WTC11 (cell line): ENCODE measurements at regions not wholly inside any gene's neighbourhood (a gene's known extent, or its start where the extent isn't known, plus 50 kb on each side); places are given as distances from the start of the nearest gene placed in this dataset.

ENCODE experiments used
- CTCF ChIP-seq: fragments of 200-600 bp; IDR thresholded peaks from 2 replicates; pipeline ENCODE4 v1.8.0; 2022; ENCODE audit warnings: antibody characterized with exemption
- ELF4 ChIP-seq: sonication (generic); formaldehyde crosslinking; IDR thresholded peaks from 2 replicates; pipeline ENCODE4 v1.8.1; 2022; ENCODE audit warnings: low read depth, mild to moderate bottlenecking, moderate library complexity, missing genetic modification reagents
- ESRRA ChIP-seq: sonication (generic); formaldehyde crosslinking; IDR thresholded peaks from 2 replicates; pipeline ENCODE4 v1.8.1; 2022; ENCODE audit warnings: mild to moderate bottlenecking, missing genetic modification reagents, borderline replicate concordance
- FOXP1 ChIP-seq: sonication (generic); formaldehyde crosslinking; IDR thresholded peaks from 2 replicates; pipeline ENCODE4 v1.8.0; 2022; ENCODE audit warnings: missing genetic modification reagents, mild to moderate bottlenecking, moderate library complexity, borderline replicate concordance
- NR3C1 ChIP-seq: sonication (generic); formaldehyde crosslinking; conservative IDR thresholded peaks from 2 replicates; pipeline ENCODE4 v1.8.1; 2023; ENCODE audit warnings: low read depth, mild to moderate bottlenecking, missing genetic modification reagents
- PREB ChIP-seq: sonication (generic); formaldehyde crosslinking; IDR thresholded peaks from 2 replicates; pipeline ENCODE4 v1.8.1; 2022; ENCODE audit warnings: mild to moderate bottlenecking, missing genetic modification reagents, moderate library complexity, borderline replicate concordance
- TCF7 ChIP-seq: sonication (generic); formaldehyde crosslinking; IDR thresholded peaks from 2 replicates; pipeline ENCODE4 v1.8.0; 2022; ENCODE audit warnings: mild to moderate bottlenecking, low read depth, missing genetic modification reagents, moderate library complexity
- ZMAT4 ChIP-seq: fragments of 250-450 bp; sonication (Bioruptor Pico); IDR thresholded peaks from 2 replicates; pipeline ENCODE4 v1.9.0; 2021; ENCODE audit warnings: mild to moderate bottlenecking
- ZNF263 ChIP-seq: sonication (generic); formaldehyde crosslinking; IDR thresholded peaks from 2 replicates; pipeline ENCODE4 v1.8.1; 2022; ENCODE audit warnings: low read depth, mild to moderate bottlenecking, moderate library complexity, missing genetic modification reagents
- ZNF396 ChIP-seq: fragments of 250-450 bp; sonication (Bioruptor Pico); IDR thresholded peaks from 2 replicates; pipeline ENCODE4 v1.8.0; 2021; ENCODE audit warnings: mild to moderate bottlenecking, moderate library complexity, borderline replicate concordance

GRCh38 chr13:31053091-31053490, 108.6 kb downstream of the HSPH1 start:
- TF ChIP-seq CTCF (no peak), ELF4 (CRISPR knock-in tag) (no peak), FOXP1 (CRISPR knock-in tag) (no peak), ESRRA (CRISPR knock-in tag) (no peak), ZNF396 (no peak), ZMAT4 (no peak), PREB (CRISPR knock-in tag) (no peak), TCF7 (no peak), ZNF263 (CRISPR knock-in tag) (no peak), NR3C1 (CRISPR knock-in tag) (no peak)
